Neural cell (in vitro differentiated cells): ENCODE measurements at regions not wholly inside any gene's neighbourhood (a gene's known extent, or its start where the extent isn't known, plus 50 kb on each side); places are given as distances from the start of the nearest gene placed in this dataset.

Experiments
- H2AFZ ChIP-seq: fragments of 200-600, 300-800 bp; sonication (generic), shearing (Covaris generic); 2 replicates; pipeline ENCODE4 v1.6.0; 2014; ENCODE audit warnings: low read depth, mild to moderate bottlenecking, antibody characterized with exemption, low read length, moderate library complexity
- H3F3A ChIP-seq: fragments of 200-600 bp; shearing (Covaris generic); 2 replicates; pipeline ENCODE4 v1.6.1; 2016; ENCODE audit warnings: mild to moderate bottlenecking, moderate library complexity, mixed read lengths, antibody characterized with exemption, low read length; ENCODE audit not compliant: insufficient read depth, poor library complexity, severe bottlenecking
- H3K27ac ChIP-seq: fragments of 200-600, 300-800 bp; sonication (generic), shearing (Covaris generic); 2 replicates; pipeline ENCODE4 v1.5.1; 2014; ENCODE audit warnings: mild to moderate bottlenecking, low read length, moderate library complexity
- H3K27me3 ChIP-seq: fragments of 300-800, 200-600 bp; sonication (generic), shearing (Covaris generic); 2 replicates; pipeline ENCODE4 v1.6.0; 2014; ENCODE audit warnings: mild to moderate bottlenecking, low read depth, low read length, moderate library complexity; ENCODE audit not compliant: insufficient read depth
- H3K36me3 ChIP-seq: fragments of 300-800, 200-600 bp; sonication (generic), shearing (Covaris generic); 2 replicates; pipeline ENCODE4 v1.5.1; 2014; ENCODE audit warnings: mild to moderate bottlenecking, antibody characterized with exemption, low read length, moderate library complexity; ENCODE audit not compliant: insufficient read depth
- H3K4me2 ChIP-seq: fragments of 300-800, 200-600 bp; sonication (generic), shearing (Covaris generic); 2 replicates; pipeline ENCODE4 v1.6.0; 2014; ENCODE audit warnings: mild to moderate bottlenecking, low read length
- H3K4me3 ChIP-seq: fragments of 300-800, 200-600 bp; sonication (generic), shearing (Covaris generic); 2 replicates; pipeline ENCODE4 v1.5.1; 2014; ENCODE audit warnings: mild to moderate bottlenecking, low read length, moderate library complexity
- H3K79me2 ChIP-seq: fragments of 200-600 bp; shearing (Covaris generic); replicated peaks from 2 replicates; pipeline ENCODE4 v1.6.0; 2014; ENCODE audit warnings: mild to moderate bottlenecking, low read length, moderate library complexity; ENCODE audit not compliant: insufficient read depth
- H3K9ac ChIP-seq: fragments of 300-800, 200-600 bp; sonication (generic), shearing (Covaris generic); 2 replicates; pipeline ENCODE4 v1.6.1; 2016; ENCODE audit warnings: mild to moderate bottlenecking, low read length, mixed read lengths
- H3K9me2 ChIP-seq: fragments of 200-600 bp; shearing (Covaris generic); 2 replicates; pipeline ENCODE4 v1.6.1; 2016; ENCODE audit warnings: mild to moderate bottlenecking, low read length, mixed read lengths; ENCODE audit not compliant: insufficient read depth
- H3K9me3 ChIP-seq: fragments of 200-600, 300-800 bp; sonication (generic), shearing (Covaris generic); 2 replicates; pipeline ENCODE4 v1.6.1; 2016; ENCODE audit warnings: mild to moderate bottlenecking, mixed run types, low read length, moderate library complexity, mixed read lengths
- H4K20me1 ChIP-seq: fragments of 200-600 bp; shearing (Covaris generic); 2 replicates; pipeline ENCODE4 v1.6.1; 2016; ENCODE audit warnings: mild to moderate bottlenecking, mixed run types; ENCODE audit not compliant: insufficient read depth
- CTCF ChIP-seq: fragments of 450-650 bp; IDR thresholded peaks from 2 replicates; pipeline ENCODE4 v1.5.1; 2014; ENCODE audit warnings: antibody characterized with exemption, mild to moderate bottlenecking, moderate library complexity; ENCODE audit not compliant: poor library complexity, severe bottlenecking
- EP300 ChIP-seq: fragments of 450-650 bp; conservative IDR thresholded peaks from 2 replicates; pipeline ENCODE4 v1.6.1; 2014; ENCODE audit warnings: antibody characterized with exemption, mild to moderate bottlenecking, moderate library complexity; ENCODE audit not compliant: poor library complexity, severe bottlenecking
- EZH2 ChIP-seq: fragments of 200-600, 300-800 bp; shearing (Covaris generic), sonication (generic); IDR thresholded peaks from 2 replicates; pipeline ENCODE4 v1.6.1; 2014; ENCODE audit warnings: antibody characterized with exemption, low read length, borderline replicate concordance, mild to moderate bottlenecking; ENCODE audit not compliant: insufficient read depth, poor library complexity, severe bottlenecking
- MXI1 ChIP-seq: fragments of 450-650 bp; conservative IDR thresholded peaks from 2 replicates; pipeline ENCODE4 v1.6.1; 2014; ENCODE audit warnings: antibody characterized with exemption, mild to moderate bottlenecking; ENCODE audit not compliant: poor library complexity, severe bottlenecking
- POLR2AphosphoS5 ChIP-seq: IDR thresholded peaks from 2 replicates; pipeline ENCODE4 v1.6.1; 2012
- RAD21 ChIP-seq: fragments of 450-650 bp; conservative IDR thresholded peaks from 2 replicates; pipeline ENCODE4 v1.6.1; 2014; ENCODE audit warnings: antibody characterized with exemption, mild to moderate bottlenecking, moderate library complexity
- SMC3 ChIP-seq: fragments of 450-650 bp; conservative IDR thresholded peaks from 2 replicates; pipeline ENCODE4 v1.6.1; 2014; ENCODE audit warnings: antibody characterized with exemption, mild to moderate bottlenecking, moderate library complexity; ENCODE audit not compliant: poor library complexity
- TAF1 ChIP-seq: IDR thresholded peaks from 2 replicates; pipeline ENCODE4 v1.6.1; 2012; ENCODE audit warnings: low read depth
- TF ChIP-seq, protein P1 (sequence below): IDR thresholded peaks from 2 replicates; pipeline ENCODE4 v1.6.1; 2012; ENCODE audit warnings: borderline replicate concordance

DNA sequence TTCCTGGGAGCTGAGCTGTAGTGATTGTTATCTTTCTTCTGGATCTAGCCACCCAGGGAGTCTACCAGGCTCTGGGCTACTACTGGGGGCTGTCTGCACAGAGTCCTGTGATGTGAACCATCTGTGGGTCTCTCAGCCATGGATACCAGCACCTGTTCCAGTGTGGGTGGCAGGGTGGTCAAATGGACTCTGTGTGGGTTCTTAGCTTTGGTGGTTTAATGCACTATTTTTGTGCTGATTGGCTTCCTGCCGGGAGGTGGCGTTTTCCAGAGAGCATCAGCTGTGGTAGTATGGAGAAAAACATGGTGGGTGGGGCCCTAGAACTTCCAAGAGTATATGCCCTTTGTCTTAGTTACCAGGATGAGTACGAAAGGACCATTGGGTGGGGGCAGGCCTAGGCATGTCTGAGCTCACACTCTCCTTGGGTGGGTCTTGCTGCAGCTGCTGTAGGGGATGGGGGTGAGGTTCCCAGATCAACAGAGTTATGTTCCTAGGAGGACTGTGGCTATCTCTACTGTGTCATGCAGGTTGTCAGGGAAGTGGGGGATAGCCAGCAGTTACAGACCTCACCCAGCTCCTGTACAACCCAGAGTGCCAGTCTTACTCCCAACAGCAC is 264.8 kb upstream of the LDB2 start:
- no peak overlapping the region for H3K4me2 ChIP-seq
- H2AFZ ChIP-seq: no peak overlapping the region
- H3K27ac ChIP-seq: no peak overlapping the region
- H4K20me1 ChIP-seq: no peaks in the 10 kb centered on the region
- H3K4me3 ChIP-seq: no peak overlapping the region
- H3K36me3 ChIP-seq: no peaks in the 10 kb centered on the region
- TF ChIP-seq EZH2 (no peak), SMC3 (no peak)
- TF ChIP-seq, protein P1, sequence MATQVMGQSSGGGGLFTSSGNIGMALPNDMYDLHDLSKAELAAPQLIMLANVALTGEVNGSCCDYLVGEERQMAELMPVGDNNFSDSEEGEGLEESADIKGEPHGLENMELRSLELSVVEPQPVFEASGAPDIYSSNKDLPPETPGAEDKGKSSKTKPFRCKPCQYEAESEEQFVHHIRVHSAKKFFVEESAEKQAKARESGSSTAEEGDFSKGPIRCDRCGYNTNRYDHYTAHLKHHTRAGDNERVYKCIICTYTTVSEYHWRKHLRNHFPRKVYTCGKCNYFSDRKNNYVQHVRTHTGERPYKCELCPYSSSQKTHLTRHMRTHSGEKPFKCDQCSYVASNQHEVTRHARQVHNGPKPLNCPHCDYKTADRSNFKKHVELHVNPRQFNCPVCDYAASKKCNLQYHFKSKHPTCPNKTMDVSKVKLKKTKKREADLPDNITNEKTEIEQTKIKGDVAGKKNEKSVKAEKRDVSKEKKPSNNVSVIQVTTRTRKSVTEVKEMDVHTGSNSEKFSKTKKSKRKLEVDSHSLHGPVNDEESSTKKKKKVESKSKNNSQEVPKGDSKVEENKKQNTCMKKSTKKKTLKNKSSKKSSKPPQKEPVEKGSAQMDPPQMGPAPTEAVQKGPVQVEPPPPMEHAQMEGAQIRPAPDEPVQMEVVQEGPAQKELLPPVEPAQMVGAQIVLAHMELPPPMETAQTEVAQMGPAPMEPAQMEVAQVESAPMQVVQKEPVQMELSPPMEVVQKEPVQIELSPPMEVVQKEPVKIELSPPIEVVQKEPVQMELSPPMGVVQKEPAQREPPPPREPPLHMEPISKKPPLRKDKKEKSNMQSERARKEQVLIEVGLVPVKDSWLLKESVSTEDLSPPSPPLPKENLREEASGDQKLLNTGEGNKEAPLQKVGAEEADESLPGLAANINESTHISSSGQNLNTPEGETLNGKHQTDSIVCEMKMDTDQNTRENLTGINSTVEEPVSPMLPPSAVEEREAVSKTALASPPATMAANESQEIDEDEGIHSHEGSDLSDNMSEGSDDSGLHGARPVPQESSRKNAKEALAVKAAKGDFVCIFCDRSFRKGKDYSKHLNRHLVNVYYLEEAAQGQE: no peak
- no peak overlapping the region for H3K9ac ChIP-seq
- no peaks in the 10 kb centered on the region for H3K27me3 ChIP-seq
- H3F3A ChIP-seq: no peaks in the 10 kb centered on the region
- no peaks in the 10 kb centered on the region for H3K9me2 ChIP-seq
- H3K79me2 ChIP-seq: no peaks in the 10 kb centered on the region
- H3K9me3 ChIP-seq: no peaks in the 10 kb centered on the region

- no peaks in the 10 kb centered on the region for H3K9me3 ChIP-seq
- no peaks in the 10 kb centered on the region for H3K9me2 ChIP-seq
- no peak overlapping the region for H2AFZ ChIP-seq
- H3K27me3 ChIP-seq: no peaks in the 10 kb centered on the region
- no peak overlapping the region for H3K27ac ChIP-seq
- no peaks in the 10 kb centered on the region for H3K36me3 ChIP-seq
- H4K20me1 ChIP-seq: no peaks in the 10 kb centered on the region
- no peak overlapping the region for H3K9ac ChIP-seq
- TF ChIP-seq SMC3 (no peak), EP300 (no peak), EZH2 (no peak), TAF1 (no peak), POLR2AphosphoS5 (no peak), MXI1 (no peak), CTCF (no peak), RAD21 (no peak)
- TF ChIP-seq, protein P1: no peak
- H3K4me2 ChIP-seq: no peak overlapping the region
- no peaks in the 10 kb centered on the region for H3K79me2 ChIP-seq
- no peak overlapping the region for H3K4me3 ChIP-seq
- no peaks in the 10 kb centered on the region for H3F3A ChIP-seq
Measured at GRCh38 chr4:17157304-17157703, 258.9 kb upstream of the LDB2 start.
